ENCODE measurements at regions not wholly inside any gene's neighbourhood (a gene's known extent, or its start where the extent isn't known, plus 50 kb on each side); places are given as distances from the start of the nearest gene placed in this dataset.

DNA sequence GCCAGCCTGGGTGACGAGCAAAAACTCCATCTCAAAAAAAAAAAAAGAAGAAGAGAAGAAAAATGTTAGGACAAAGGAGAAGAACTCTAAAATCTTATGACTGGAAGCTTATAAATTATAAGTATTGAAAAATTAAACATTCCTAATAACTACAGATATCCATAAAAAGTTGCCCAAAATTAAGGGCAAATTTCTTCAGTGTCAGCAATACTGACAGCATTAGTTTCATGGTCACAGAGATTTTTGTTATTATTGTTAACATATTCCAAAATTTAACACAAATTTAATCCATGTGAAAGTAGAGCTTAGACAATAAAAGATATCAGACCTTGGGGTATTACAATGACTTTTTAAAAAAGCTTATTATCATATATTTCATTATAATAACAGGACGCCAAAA is 74.1 kb downstream of the NR2F2 start:
- no peak overlapping the region for H3K4me2 ChIP-seq (ENCODE audit: low read depth, low read length, poor library complexity, severe bottlenecking)
- H3K27ac ChIP-seq (ENCODE audit: low read length) = no peak overlapping the region
- no peak for DNase-seq
- no peak overlapping the region for H3K4me3 ChIP-seq (ENCODE audit: low read length)
- H3K9me3 ChIP-seq (ENCODE audit: low read length) = peaks cover 21% of the 10 kb centered on the region
- no peaks in the 10 kb centered on the region for H3K9me2 ChIP-seq (replicated peaks; ENCODE audit: insufficient read depth, low read length)
- no peak overlapping the region for H2AFZ ChIP-seq (ENCODE audit: low read length)
- H3K4me1 ChIP-seq (ENCODE audit: low read length) = no peaks in the 10 kb centered on the region
- H3K36me3 ChIP-seq (ENCODE audit: insufficient read depth, low read length) = no peaks in the 10 kb centered on the region
- no peak overlapping the region for H3K9ac ChIP-seq (ENCODE audit: low read length)
- no peaks in the 10 kb centered on the region for H3K79me2 ChIP-seq (ENCODE audit: low read length)
- H3K27me3 ChIP-seq (ENCODE audit: low read length) = no peaks in the 10 kb centered on the region
- no peaks in the 10 kb centered on the region for H4K20me1 ChIP-seq (ENCODE audit: insufficient read depth, low read depth, low read length)

GRCh38 chr15:96406291-96406690 is 75.8 kb downstream of the NR2F2 start:
- DNase-seq = no peak
- Histone ChIP-seq H3K79me2 (ENCODE audit: low read length) (no peaks in the 10 kb centered on the region), H2AFZ (ENCODE audit: low read length) (no peak overlapping the region), H3K4me2 (ENCODE audit: low read depth, low read length, poor library complexity, severe bottlenecking) (no peak overlapping the region), H3K9me3 (ENCODE audit: low read length) (peaks cover 13% of the 10 kb centered on the region), H3K4me1 (ENCODE audit: low read length) (no peaks in the 10 kb centered on the region), H3K36me3 (ENCODE audit: insufficient read depth, low read length) (no peaks in the 10 kb centered on the region), H3K9me2 (replicated peaks; ENCODE audit: insufficient read depth, low read length) (no peaks in the 10 kb centered on the region), H3K4me3 (ENCODE audit: low read length) (no peak overlapping the region), H3K27ac (ENCODE audit: low read length) (no peak overlapping the region), H4K20me1 (ENCODE audit: insufficient read depth, low read depth, low read length) (no peaks in the 10 kb centered on the region), H3K27me3 (ENCODE audit: low read length) (no peaks in the 10 kb centered on the region), H3K9ac (ENCODE audit: low read length) (no peak overlapping the region)

- Histone ChIP-seq H3K9me2 (replicated peaks; ENCODE audit: insufficient read depth, low read length) (no peaks in the 10 kb centered on the region), H3K27ac (ENCODE audit: low read length) (no peak overlapping the region), H3K4me1 (ENCODE audit: low read length) (no peaks in the 10 kb centered on the region), H3K4me2 (ENCODE audit: low read depth, low read length, poor library complexity, severe bottlenecking) (no peak overlapping the region), H3K9me3 (ENCODE audit: low read length) (peaks cover 13% of the 10 kb centered on the region), H3K9ac (ENCODE audit: low read length) (no peak overlapping the region), H3K4me3 (ENCODE audit: low read length) (no peak overlapping the region), H3K36me3 (ENCODE audit: insufficient read depth, low read length) (no peaks in the 10 kb centered on the region), H3K79me2 (ENCODE audit: low read length) (no peaks in the 10 kb centered on the region), H3K27me3 (ENCODE audit: low read length) (no peaks in the 10 kb centered on the region), H2AFZ (ENCODE audit: low read length) (no peak overlapping the region), H4K20me1 (ENCODE audit: insufficient read depth, low read depth, low read length) (no peaks in the 10 kb centered on the region)
- no peak for DNase-seq
Observed at GRCh38 chr15:96406701-96407100, 76.2 kb downstream of the NR2F2 start.

GRCh38 chr15:96407482-96407881 is 77.0 kb downstream of the NR2F2 start:
- Histone ChIP-seq H3K4me3 (ENCODE audit: low read length) (no peak overlapping the region), H3K4me1 (ENCODE audit: low read length) (no peaks in the 10 kb centered on the region), H2AFZ (ENCODE audit: low read length) (no peak overlapping the region), H4K20me1 (ENCODE audit: insufficient read depth, low read depth, low read length) (no peaks in the 10 kb centered on the region), H3K9me3 (ENCODE audit: low read length) (peaks cover 13% of the 10 kb centered on the region), H3K9me2 (replicated peaks; ENCODE audit: insufficient read depth, low read length) (no peaks in the 10 kb centered on the region), H3K4me2 (ENCODE audit: low read depth, low read length, poor library complexity, severe bottlenecking) (no peak overlapping the region), H3K27ac (ENCODE audit: low read length) (no peak overlapping the region), H3K9ac (ENCODE audit: low read length) (no peak overlapping the region), H3K36me3 (ENCODE audit: insufficient read depth, low read length) (no peaks in the 10 kb centered on the region), H3K79me2 (ENCODE audit: low read length) (no peaks in the 10 kb centered on the region), H3K27me3 (ENCODE audit: low read length) (no peaks in the 10 kb centered on the region)
- DNase-seq = no peak

- Histone ChIP-seq H3K4me1 (ENCODE audit: low read length) (no peaks in the 10 kb centered on the region), H3K27ac (ENCODE audit: low read length) (no peak overlapping the region), H2AFZ (ENCODE audit: low read length) (no peak overlapping the region), H3K79me2 (ENCODE audit: low read length) (no peaks in the 10 kb centered on the region), H3K4me3 (ENCODE audit: low read length) (no peak overlapping the region), H3K9me3 (ENCODE audit: low read length) (peaks cover 9% of the 10 kb centered on the region), H3K36me3 (ENCODE audit: insufficient read depth, low read length) (no peaks in the 10 kb centered on the region), H3K9me2 (replicated peaks; ENCODE audit: insufficient read depth, low read length) (no peaks in the 10 kb centered on the region), H4K20me1 (ENCODE audit: insufficient read depth, low read depth, low read length) (no peaks in the 10 kb centered on the region), H3K27me3 (ENCODE audit: low read length) (no peaks in the 10 kb centered on the region), H3K4me2 (ENCODE audit: low read depth, low read length, poor library complexity, severe bottlenecking) (no peak overlapping the region), H3K9ac (ENCODE audit: low read length) (no peak overlapping the region)
- no peak for DNase-seq
Observed at GRCh38 chr15:96408591-96409183, 78.2 kb downstream of the NR2F2 start.

- no peak for DNase-seq
- H3K4me3 ChIP-seq (ENCODE audit: low read length) = no peak overlapping the region
- no peaks in the 10 kb centered on the region for H3K36me3 ChIP-seq (ENCODE audit: insufficient read depth, low read length)
- H3K27me3 ChIP-seq (ENCODE audit: low read length) = no peaks in the 10 kb centered on the region
- H3K27ac ChIP-seq (ENCODE audit: low read length) = no peak overlapping the region
- no peak overlapping the region for H3K4me2 ChIP-seq (ENCODE audit: low read depth, low read length, poor library complexity, severe bottlenecking)
- no peaks in the 10 kb centered on the region for H3K79me2 ChIP-seq (ENCODE audit: low read length)
- no peaks in the 10 kb centered on the region for H3K9me2 ChIP-seq (replicated peaks; ENCODE audit: insufficient read depth, low read length)
- no peak overlapping the region for H3K9ac ChIP-seq (ENCODE audit: low read length)
- no peak overlapping the region for H2AFZ ChIP-seq (ENCODE audit: low read length)
- H3K4me1 ChIP-seq (ENCODE audit: low read length) = no peaks in the 10 kb centered on the region
- no peaks in the 10 kb centered on the region for H4K20me1 ChIP-seq (ENCODE audit: insufficient read depth, low read depth, low read length)
- peaks cover 6% of the 10 kb centered on the region for H3K9me3 ChIP-seq (ENCODE audit: low read length)
Observed at GRCh38 chr15:96409215-96410138, 79.0 kb downstream of the NR2F2 start.

DNA sequence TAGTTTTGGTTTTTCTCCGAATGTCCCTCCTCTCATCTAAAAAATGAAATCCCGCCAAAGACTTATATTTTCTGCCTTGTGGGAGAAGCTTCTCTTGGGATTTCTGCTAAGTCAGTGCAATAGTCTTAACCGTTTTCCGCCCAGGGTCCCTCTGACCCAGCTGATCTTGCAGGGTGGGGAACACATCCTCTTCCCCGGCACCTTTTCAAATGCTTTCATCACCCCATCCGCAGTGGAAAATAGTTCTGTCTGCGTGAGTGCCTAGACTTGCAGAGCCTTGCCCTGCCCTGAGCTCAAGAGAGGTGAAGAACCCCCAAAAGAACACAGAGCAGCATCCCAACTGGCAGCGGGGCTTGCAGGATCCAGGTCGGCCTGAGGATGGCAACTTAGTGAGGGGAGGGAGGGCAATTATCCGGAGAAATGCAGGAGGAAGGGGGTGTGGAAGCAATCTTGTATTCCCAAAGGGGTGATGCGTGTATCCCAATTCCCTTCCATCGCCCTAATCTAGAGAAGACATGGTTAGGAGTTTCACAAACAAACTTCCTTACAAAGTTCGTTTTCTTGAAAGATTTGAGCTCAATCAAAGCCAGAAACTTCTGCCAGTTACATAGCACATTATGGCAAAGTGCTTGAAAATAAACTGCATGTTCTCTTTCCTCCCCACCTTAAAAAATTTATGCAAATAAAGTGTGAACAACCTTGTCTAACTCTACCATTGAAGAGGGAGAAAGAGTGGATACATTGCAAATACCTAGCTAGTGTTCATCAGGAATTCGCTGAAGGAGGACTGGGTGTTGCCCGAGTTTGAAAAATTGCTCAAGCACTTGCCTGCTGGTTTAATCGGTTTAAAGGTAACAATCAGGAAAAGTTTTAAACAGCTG is 79.9 kb downstream of the NR2F2 start:
- H3K36me3 ChIP-seq (ENCODE audit: insufficient read depth, low read length) = no peaks in the 10 kb centered on the region
- H4K20me1 ChIP-seq (ENCODE audit: insufficient read depth, low read depth, low read length) = no peaks in the 10 kb centered on the region
- no peaks in the 10 kb centered on the region for H3K79me2 ChIP-seq (ENCODE audit: low read length)
- no peak overlapping the region for H3K4me2 ChIP-seq (ENCODE audit: low read depth, low read length, poor library complexity, severe bottlenecking)
- H3K4me1 ChIP-seq (ENCODE audit: low read length) = no peaks in the 10 kb centered on the region
- DNase-seq = no peak
- H3K9me3 ChIP-seq (ENCODE audit: low read length) = peaks cover 10% of the 10 kb centered on the region
- no peaks in the 10 kb centered on the region for H3K9me2 ChIP-seq (replicated peaks; ENCODE audit: insufficient read depth, low read length)
- H3K27me3 ChIP-seq (ENCODE audit: low read length) = no peaks in the 10 kb centered on the region
- H3K27ac ChIP-seq (ENCODE audit: low read length) = no peak overlapping the region
- H3K9ac ChIP-seq (ENCODE audit: low read length) = no peak overlapping the region
- H2AFZ ChIP-seq (ENCODE audit: low read length) = no peak overlapping the region
- H3K4me3 ChIP-seq (ENCODE audit: low read length) = no peak overlapping the region

All from Karpas-422 (cell line).